AG04449 (cell line): ENCODE measurements at regions not wholly inside any gene's neighbourhood (a gene's known extent, or its start where the extent isn't known, plus 50 kb on each side); places are given as distances from the start of the nearest gene placed in this dataset.

ENCODE experiments used
- CTCF ChIA-PET: fragments of 350-600 bp; formaldehyde crosslinking; extraction: SDS; loops from one replicate; lab custom pipeline; 2021; ENCODE audit warnings: antibody characterized with exemption; lab: Yijun Ruan, JAX
- POLR2A ChIA-PET: fragments of 400-600, 350-600 bp; formaldehyde crosslinking; extraction: SDS; loops from one replicate; lab custom pipeline; 2020; ENCODE audit warnings: antibody characterized with exemption, inconsistent platforms; lab: Yijun Ruan, JAX
- DNase-seq: peaks from one replicate; pipeline ENCODE4 v3.0.0-alpha.2; 2010; ENCODE audit warnings: low read depth, low spot score
- H3K4me3 ChIP-seq: 2 replicates; pipeline ENCODE4 v1.5.1; 2011; ENCODE audit warnings: low read depth, mild to moderate bottlenecking, control low read depth, low read length
- TF ChIP-seq, protein P1 (sequence below): IDR thresholded peaks from one replicate; pipeline ENCODE4 v1.5.1; 2011; ENCODE audit warnings: mild to moderate bottlenecking, moderate library complexity, low read length, control low read depth, inconsistent platforms; ENCODE audit not compliant: insufficient read depth; ENCODE audit errors: missing control alignments

DNA sequence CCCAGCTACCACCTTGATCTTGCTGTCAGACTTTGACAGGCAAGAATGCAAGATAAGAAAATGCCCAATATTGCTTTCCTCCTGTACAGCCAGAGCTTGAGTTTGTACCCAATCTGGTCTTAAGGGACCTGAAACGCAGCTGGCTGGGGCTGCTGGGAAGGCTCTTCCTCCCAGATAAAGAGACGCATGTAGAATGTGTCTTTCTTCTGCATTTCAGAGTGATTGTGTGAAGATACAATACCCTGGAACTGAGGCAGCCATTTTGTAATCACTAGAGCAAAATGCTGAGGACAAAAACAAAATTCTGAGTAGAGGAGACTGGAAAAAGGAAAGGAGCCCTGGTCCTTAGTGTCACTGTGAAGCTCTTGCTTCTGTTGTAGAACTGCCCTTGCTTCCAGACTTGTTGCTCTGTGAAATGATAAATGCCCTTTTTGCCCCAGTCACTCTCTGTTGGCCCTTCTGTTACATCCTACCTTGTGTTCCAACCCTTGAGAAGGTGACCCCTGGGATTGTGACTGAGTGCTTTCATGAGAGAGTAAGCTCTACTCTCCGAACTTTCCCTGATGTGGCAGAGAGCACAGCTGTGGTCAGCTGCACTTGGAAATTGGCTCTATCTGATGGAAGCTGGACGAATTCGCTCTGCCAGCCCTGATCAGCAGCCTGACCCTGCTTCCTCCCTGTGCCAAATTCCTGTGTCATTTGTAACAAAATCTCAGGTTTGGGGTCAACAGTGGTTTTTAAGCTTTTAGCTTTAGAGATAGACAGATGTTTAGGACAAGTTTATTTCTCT lies 137.4 kb upstream of the RBMS1 start:
- ChIA-PET POLR2A (no interaction called here), CTCF (no interaction called here)
- TF ChIP-seq, protein P1, sequence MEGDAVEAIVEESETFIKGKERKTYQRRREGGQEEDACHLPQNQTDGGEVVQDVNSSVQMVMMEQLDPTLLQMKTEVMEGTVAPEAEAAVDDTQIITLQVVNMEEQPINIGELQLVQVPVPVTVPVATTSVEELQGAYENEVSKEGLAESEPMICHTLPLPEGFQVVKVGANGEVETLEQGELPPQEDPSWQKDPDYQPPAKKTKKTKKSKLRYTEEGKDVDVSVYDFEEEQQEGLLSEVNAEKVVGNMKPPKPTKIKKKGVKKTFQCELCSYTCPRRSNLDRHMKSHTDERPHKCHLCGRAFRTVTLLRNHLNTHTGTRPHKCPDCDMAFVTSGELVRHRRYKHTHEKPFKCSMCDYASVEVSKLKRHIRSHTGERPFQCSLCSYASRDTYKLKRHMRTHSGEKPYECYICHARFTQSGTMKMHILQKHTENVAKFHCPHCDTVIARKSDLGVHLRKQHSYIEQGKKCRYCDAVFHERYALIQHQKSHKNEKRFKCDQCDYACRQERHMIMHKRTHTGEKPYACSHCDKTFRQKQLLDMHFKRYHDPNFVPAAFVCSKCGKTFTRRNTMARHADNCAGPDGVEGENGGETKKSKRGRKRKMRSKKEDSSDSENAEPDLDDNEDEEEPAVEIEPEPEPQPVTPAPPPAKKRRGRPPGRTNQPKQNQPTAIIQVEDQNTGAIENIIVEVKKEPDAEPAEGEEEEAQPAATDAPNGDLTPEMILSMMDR = no peak
- H3K4me3 ChIP-seq = no peak overlapping the region
- no peak for DNase-seq

DNA sequence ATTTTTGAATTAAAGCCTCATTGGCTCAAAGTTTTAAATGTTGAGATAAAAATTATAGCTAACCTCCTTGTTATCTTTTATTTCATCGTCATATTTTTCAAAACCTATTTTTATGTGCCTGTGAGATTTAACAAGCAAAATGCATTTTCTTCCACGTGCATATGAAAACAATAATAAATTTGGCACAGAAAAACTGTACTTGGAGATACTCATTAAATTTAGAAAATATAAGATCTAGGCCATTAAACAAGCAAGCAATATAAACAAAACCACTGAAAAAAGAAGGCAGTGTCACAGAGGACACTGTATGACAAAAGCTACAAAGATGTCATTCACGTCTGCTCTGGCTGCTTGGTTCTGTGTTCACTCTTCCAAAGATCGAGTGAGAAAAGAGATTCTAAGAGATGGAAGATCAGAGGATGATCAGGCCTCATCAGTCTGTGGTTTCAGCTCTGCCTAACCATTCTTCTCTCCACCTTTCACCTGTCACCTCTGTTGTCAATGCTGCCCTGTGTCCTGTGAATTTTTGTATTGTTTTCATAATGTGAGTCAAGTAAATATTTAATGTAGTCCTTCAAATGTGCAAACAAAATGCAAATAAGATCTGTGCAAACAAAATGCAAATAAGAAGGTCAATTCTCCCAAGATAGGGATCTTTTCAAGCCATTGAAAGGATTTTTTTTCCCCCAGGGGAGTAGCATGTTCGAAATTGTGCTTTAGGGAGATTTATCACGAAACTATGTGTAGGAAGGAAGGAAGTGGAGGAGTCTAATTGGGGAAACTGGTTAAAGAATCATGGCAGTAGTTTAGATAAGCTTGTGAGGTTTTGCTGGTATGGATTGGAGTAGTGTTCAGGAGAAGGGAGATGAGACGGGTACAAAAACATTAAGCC lies 138.7 kb upstream of the RBMS1 start:
- no peak overlapping the region for H3K4me3 ChIP-seq
- DNase-seq = no peak
- TF ChIP-seq, protein P1 = no peak
- ChIA-PET POLR2A (interaction anchor here (0.7 kb wide), 1 partner anchor 67 kb away, joined by 3 read pairs; no protein-coding TSS in a partner anchor), CTCF (no interaction called here)

- no peak for DNase-seq
- TF ChIP-seq, protein P1 = no peak
- POLR2A ChIA-PET = no interaction called here
- CTCF ChIA-PET = interaction anchor here (1.0 to 1.3 kb wide), 3 partner anchors 9 to 15 kb away, joined by 3 to 4 read pairs (median 3); no protein-coding TSS in a partner anchor
- H3K4me3 ChIP-seq = no peak overlapping the region
Observed at GRCh38 chr2:160634436-160634835, 140.8 kb upstream of the RBMS1 start.

DNA sequence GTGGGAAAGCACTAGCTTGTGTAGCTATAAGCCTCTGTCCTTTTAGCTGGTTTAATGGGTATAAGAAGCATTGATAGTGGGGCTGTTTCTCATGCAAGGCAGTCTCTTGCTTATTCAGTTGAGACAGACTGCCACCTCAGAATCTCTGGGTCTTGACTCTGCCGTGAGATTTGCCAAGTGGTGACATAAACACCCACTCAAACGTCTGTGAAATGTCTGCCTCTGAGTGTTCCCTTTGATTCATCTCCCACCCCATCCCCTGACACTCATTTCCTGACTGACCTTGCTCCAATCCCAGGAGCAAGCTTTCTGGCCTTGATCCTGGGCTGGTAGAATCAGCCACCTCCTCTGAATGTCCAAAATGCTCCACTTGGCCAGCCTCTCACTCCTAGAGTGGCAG lies 141.9 kb upstream of the RBMS1 start:
- ChIA-PET CTCF (interaction anchor here (1.0 to 1.3 kb wide), 2 partner anchors 12 to 14 kb away, joined by 3 to 4 read pairs; no protein-coding TSS in a partner anchor), POLR2A (no interaction called here)
- no peak for DNase-seq

GRCh38 chr2:160639472-160639871 lies 145.9 kb upstream of the RBMS1 start:
- H3K4me3 ChIP-seq = no peak overlapping the region
- TF ChIP-seq, protein P1 = no peak
- no peak for DNase-seq
- CTCF ChIA-PET = no interaction called here
- POLR2A ChIA-PET = no interaction called here

More for the DNA sequence above, 141.9 kb upstream of the RBMS1 start:
- no peak overlapping the region for H3K4me3 ChIP-seq
- TF ChIP-seq, protein P1 = no peak
